B cell (primary cell): ENCODE measurements at regions not wholly inside any gene's neighbourhood (a gene's known extent, or its start where the extent isn't known, plus 50 kb on each side); places are given as distances from the start of the nearest gene placed in this dataset.
"Not testable (repeated sequence)": the region's sequence is repeated elsewhere in the genome, so short reads cannot be mapped to it uniquely, and the experiment has no call there.

Source experiments
- ATAC-seq: fragments of 200-7000 bp; cut with Tn5 transposase; one replicate; pipeline ENCODE4 v1.10.0; 2021; ENCODE audit warnings: low read depth, mild to moderate bottlenecking, moderate number of reproducible peaks, moderate library complexity
- CTCF ChIA-PET: fragments of 350-600 bp; sonication (Branson Sonifier 250); formaldehyde crosslinking; loops from one replicate; lab custom pipeline; 2021; ENCODE audit warnings: antibody characterized with exemption, inconsistent platforms; lab: Charles Lee
- POLR2A ChIA-PET: fragments of 350-600 bp; sonication (Branson Sonifier 250); formaldehyde crosslinking; loops from one replicate; lab custom pipeline; 2021; ENCODE audit warnings: antibody characterized with exemption; lab: Charles Lee
- DNase-seq: peaks from one replicate; pipeline ENCODE4 v3.0.0; 2013
- H2AFZ ChIP-seq: 2 replicates; pipeline ENCODE4 v1.6.1; 2012; ENCODE audit warnings: mild to moderate bottlenecking, low read depth, low read length; ENCODE audit not compliant: insufficient read depth, poor library complexity, severe bottlenecking
- H3K27ac ChIP-seq, 2 donors: 1 replicate in 1 of 2; 2 replicates in 1 of 2; pipeline ENCODE4 v1.5.1; 2012 to 2013; ENCODE audit warnings: low read length in 2 of 2, mild to moderate bottlenecking in 2 of 2, moderate library complexity in 1 of 2
- H3K27me3 ChIP-seq, 4 experiments: fragments of 200-600 bp in 1 of 4; sonication (generic) in 1 of 4; replicated peaks in 1 of 4; 1 replicate in 2 of 4; 2 replicates in 2 of 4; pipeline versions ENCODE4 v1.6.1 to v1.7.0; 2013 to 2016; ENCODE audit warnings: low read length in 3 of 4, mild to moderate bottlenecking in 2 of 4, mixed read lengths in 1 of 4, moderate library complexity in 1 of 4; ENCODE audit not compliant: insufficient read depth in 4 of 4, control insufficient read depth in 3 of 4; ENCODE audit errors: control extremely low read depth in 1 of 4
- H3K36me3 ChIP-seq, 2 experiments: replicated peaks in 1 of 2; 1 replicate in 1 of 2; 2 replicates in 1 of 2; pipeline versions ENCODE4 v1.6.1 to v1.7.1; 2013; ENCODE audit warnings: low read length in 1 of 2; ENCODE audit not compliant: insufficient read depth in 2 of 2, control insufficient read depth in 1 of 2; ENCODE audit errors: control extremely low read depth in 1 of 2, extremely low read depth in 1 of 2
- H3K4me1 ChIP-seq, 2 donors: fragments of 200-600 bp in 1 of 2; sonication (generic) in 1 of 2; 1 replicate in 1 of 2; 2 replicates in 1 of 2; pipeline versions ENCODE4 v1.5.1 to v1.6.1; 2013 to 2017; ENCODE audit warnings: low read length in 2 of 2; ENCODE audit not compliant: control insufficient read depth in 2 of 2, insufficient read depth in 2 of 2
- H3K4me2 ChIP-seq: replicated peaks from 2 replicates; pipeline ENCODE3; 2012; ENCODE audit warnings: mild to moderate bottlenecking, low read depth, low read length; ENCODE audit not compliant: poor library complexity, severe bottlenecking
- H3K4me3 ChIP-seq, 5 experiments: fragments of 200-600 bp in 1 of 5; sonication (generic) in 1 of 5; 1 replicate in 3 of 5; 2 replicates in 2 of 5; pipeline versions ENCODE4 v1.5.1 to v1.7.0; 2011 to 2016; ENCODE audit warnings: low read length in 4 of 5, mild to moderate bottlenecking in 4 of 5, low read depth in 2 of 5, control low read depth in 1 of 5, moderate library complexity in 1 of 5; ENCODE audit not compliant: insufficient read depth in 1 of 5; ENCODE audit errors: control extremely low read depth in 1 of 5, extremely low read depth in 1 of 5
- H3K79me2 ChIP-seq: fragments of 200-600 bp; sonication (generic); one replicate; pipeline ENCODE4 v1.6.0; 2016; ENCODE audit warnings: low read length; ENCODE audit not compliant: control insufficient read depth, insufficient read depth
- H3K9ac ChIP-seq: fragments of 200-600 bp; sonication (generic); 2 replicates; pipeline ENCODE4 v1.6.1; 2017; ENCODE audit warnings: mild to moderate bottlenecking, low read length, moderate library complexity
- H3K9me3 ChIP-seq, 3 donors: one replicate each; pipeline versions ENCODE4 v1.6.1 to v1.7.1; 2013; ENCODE audit warnings: low read length in 2 of 3; ENCODE audit not compliant: control insufficient read depth in 2 of 3, insufficient read depth in 1 of 3; ENCODE audit errors: control extremely low read depth in 1 of 3
- H4K20me1 ChIP-seq: 2 replicates; pipeline ENCODE4 v1.6.0; 2012; ENCODE audit warnings: mild to moderate bottlenecking, low read length; ENCODE audit not compliant: insufficient read depth, control insufficient read depth, poor library complexity, severe bottlenecking
- H3K27ac Mint-ChIP-seq: one replicate; pipeline ENCODE4 v1.8.0; 2021; ENCODE audit warnings: mixed read lengths
- H3K27me3 Mint-ChIP-seq: one replicate; pipeline ENCODE4 v1.8.0; 2021; ENCODE audit warnings: mixed read lengths
- H3K4me1 Mint-ChIP-seq: one replicate; pipeline ENCODE4 v1.8.0; 2021; ENCODE audit warnings: mixed read lengths
- H3K4me3 Mint-ChIP-seq: one replicate; pipeline ENCODE4 v1.8.0; 2021; ENCODE audit warnings: mixed read lengths
- H3K9me3 Mint-ChIP-seq: one replicate; pipeline ENCODE4 v1.8.0; 2022; ENCODE audit warnings: mixed read lengths; ENCODE audit not compliant: insufficient read depth
- CTCF ChIP-seq: fragments of 200-600 bp; IDR thresholded peaks from one replicate; pipeline ENCODE4 v1.8.0; 2022; ENCODE audit warnings: antibody characterized with exemption, mild to moderate bottlenecking
- EZH2 ChIP-seq: IDR thresholded peaks from 2 replicates; pipeline ENCODE4 v1.6.1; 2012; ENCODE audit warnings: borderline replicate concordance, low read depth, mild to moderate bottlenecking, moderate library complexity, low read length; ENCODE audit not compliant: insufficient read depth, poor library complexity, severe bottlenecking
- WGBS: methylation state at CpG from one replicate; pipeline ENCODE4 v1.1.5; 2013; ENCODE audit warnings: missing lambda C conversion rate; ENCODE audit not compliant: insufficient coverage; 5-methylcytosine and 5-hydroxymethylcytosine counted together
- intact Hi-C: fragments of 100-400 bp; cut with micrococcal nuclease; formaldehyde crosslinking; loops from one replicate; pipeline ENCODE4 v1.10.0; 2022

- H4K20me1 ChIP-seq = no peaks in the 10 kb centered on the region
- H3K9ac ChIP-seq = no peak overlapping the region
- Mint-ChIP-seq H3K9me3 (no peaks in the 10 kb centered on the region), H3K27me3 (peaks cover 3% of the 10 kb centered on the region), H3K4me3 (no peak overlapping the region), H3K4me1 (peaks cover 17% of the 10 kb centered on the region), H3K27ac (no peak overlapping the region)
- POLR2A ChIA-PET = no interaction called here
- peaks cover 0 to 3% (median 0%) of the 10 kb centered on the region in 4 experiments for H3K27me3 ChIP-seq
- intact Hi-C loops = loop anchor here (10.0 kb wide), 1 partner anchor 1121 kb away; no protein-coding TSS in a partner anchor
- CTCF ChIA-PET = no interaction called here
- no peaks in the 10 kb centered on the region for H3K36me3 ChIP-seq
- no peak overlapping the region for H3K4me2 ChIP-seq
- DNase-seq = no peak
- H3K9me3 ChIP-seq = no peaks in the 10 kb centered on the region
- H3K4me1 ChIP-seq = peaks cover 11 to 13% of the 10 kb centered on the region in 2 donors
- H3K27ac ChIP-seq = no peak overlapping the region
- no peaks in the 10 kb centered on the region for H3K79me2 ChIP-seq
- H3K4me3 ChIP-seq = no peak overlapping the region
- WGBS = 80% methylated on average over 1 of the region's 4 CpGs
- no peak for TF ChIP-seq CTCF
- no peak for TF ChIP-seq EZH2
- no peak overlapping the region for H2AFZ ChIP-seq
- ATAC-seq = no peak
Observed at GRCh38 chrX:52265713-52266112, 81.0 kb downstream of the MAGED4 start.

DNA sequence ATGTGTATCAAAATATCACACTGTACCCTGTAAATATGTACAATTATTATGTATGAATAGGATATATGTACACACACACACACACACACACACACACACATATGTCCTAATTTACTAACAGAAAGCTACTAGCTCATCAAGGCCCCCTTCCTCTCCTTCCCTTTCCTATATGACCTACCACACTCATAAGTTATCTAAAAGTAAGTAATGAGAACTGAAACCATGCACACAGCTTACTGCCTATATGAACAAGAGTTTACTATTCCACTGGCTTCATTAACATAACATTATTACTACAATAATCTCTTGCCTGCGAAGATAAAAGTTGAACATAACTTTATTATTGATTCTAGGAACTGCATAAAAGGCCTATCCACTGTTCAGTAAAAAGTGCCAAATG is 83.8 kb downstream of the MAGED4 start:
- H3K79me2 ChIP-seq, H3K4me1 ChIP-seq, H3K4me3 Mint-ChIP-seq, H3K9ac ChIP-seq, H3K36me3 ChIP-seq, CTCF ChIA-PET, POLR2A ChIA-PET, H4K20me1 ChIP-seq, H3K9me3 Mint-ChIP-seq, H3K27ac ChIP-seq, H3K27me3 Mint-ChIP-seq, H3K4me1 Mint-ChIP-seq, DNase-seq, H3K27me3 ChIP-seq, H3K4me2 ChIP-seq, ATAC-seq, H3K4me3 ChIP-seq, H2AFZ ChIP-seq, H3K9me3 ChIP-seq, H3K27ac Mint-ChIP-seq: not testable (repeated sequence)
- no CpG with 5 or more reads among the region's 1 CpG for WGBS
- intact Hi-C loops = loop anchor here (10.0 kb wide), 1 partner anchor 1124 kb away; no protein-coding TSS in a partner anchor
